ENCODE measurements at regions not wholly inside any gene's neighbourhood (a gene's known extent, or its start where the extent isn't known, plus 50 kb on each side); places are given as distances from the start of the nearest gene placed in this dataset.
"Not testable (repeated sequence)": the region's sequence is repeated elsewhere in the genome, so short reads cannot be mapped to it uniquely, and the experiment has no call there.

DNA sequence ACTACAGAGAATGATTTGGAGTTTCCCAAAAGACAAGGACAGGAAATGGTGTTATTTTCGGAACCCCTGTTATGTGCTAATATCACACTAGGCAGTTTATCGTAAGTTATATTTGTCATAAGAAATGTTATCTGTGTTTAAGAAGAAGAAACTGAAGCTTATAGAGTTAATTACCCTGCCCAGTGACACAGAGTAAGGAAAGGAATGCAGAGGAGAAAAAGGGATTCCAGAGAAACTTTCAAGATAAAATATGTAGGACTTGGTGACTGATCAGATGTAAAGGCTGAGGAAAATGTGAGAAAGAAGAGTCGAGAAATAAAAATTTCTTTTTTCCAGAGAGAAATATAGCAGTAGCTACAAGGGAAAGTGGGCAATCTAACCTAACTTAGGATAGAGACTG, 63.5 kb upstream of the ZNF746 start:
- DNase-seq = no peak

DNA sequence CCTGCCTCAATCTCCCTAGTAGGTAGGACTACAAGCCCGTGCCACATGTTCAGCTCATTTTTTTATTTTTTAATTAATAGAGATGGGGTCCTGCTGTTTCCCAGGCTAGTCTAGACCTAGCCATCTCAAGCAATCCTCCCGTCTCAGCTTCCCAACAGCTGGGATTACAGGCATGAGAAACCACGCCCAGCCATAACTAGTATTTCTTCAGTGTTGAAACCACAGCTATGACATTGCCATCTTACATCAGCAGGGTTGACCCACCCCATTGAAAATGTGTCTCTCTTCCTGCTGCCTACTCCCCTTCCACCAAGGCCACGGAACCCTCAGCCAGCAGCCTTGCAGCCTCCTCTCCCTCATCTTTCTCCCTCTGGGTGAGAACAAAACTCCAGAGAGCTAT, 62.1 kb upstream of the ZNF746 start:
- DNase-seq = no peak

DNA sequence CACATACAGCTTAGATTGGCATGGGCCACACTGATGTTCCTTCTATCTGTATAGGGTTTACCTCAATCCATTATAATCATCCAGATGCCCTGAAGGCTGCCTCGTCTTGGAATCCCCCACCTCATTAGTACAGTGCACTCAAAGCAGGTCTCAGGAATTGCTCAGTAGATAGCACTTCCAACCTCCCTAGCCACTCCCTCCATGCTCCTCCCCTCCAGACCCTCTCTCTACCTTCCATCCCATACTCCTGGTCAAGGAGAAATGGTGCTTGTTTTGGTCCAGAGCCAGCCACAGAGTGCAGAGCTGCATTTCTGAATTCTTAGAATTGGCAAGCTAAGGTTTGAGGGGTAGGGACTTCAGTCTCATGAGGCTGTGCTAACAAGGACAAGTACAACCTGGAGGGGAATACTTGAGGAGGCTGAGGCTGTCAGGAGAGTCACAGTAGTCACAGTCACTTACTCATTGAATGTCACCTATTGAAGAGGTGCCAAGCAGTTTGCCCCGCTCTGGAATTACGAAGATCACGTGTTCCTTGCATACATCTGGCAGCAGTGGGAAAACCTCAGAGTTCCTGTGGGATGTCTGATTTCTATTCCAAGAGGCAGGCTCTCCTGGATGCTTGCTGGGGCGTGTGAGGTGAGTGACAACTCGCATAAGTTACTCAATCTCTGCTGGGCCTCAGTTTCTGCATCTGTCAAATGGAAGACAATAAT, 60.7 kb upstream of the ZNF746 start:
- no peak for DNase-seq

DNA sequence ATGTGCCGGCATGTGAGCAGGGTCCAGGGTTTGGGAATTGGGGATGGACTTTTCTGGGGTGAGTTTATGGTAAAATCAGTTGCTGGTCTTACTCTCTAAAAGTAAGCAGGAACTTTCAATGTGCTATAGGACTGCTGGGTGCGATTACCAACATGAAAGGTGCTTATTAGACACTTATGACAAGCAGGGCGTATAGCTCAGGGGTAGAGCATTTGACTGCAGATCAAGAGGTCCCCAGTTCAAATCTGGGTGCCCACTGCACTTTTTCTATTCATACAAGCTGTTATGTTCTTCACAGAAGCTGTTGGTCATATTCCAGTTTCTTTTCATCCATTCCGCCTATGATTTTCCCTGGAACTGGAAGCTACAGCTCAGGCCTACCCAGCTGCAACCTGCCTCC, 58.9 kb upstream of the ZNF746 start:
- DNase-seq = not testable (repeated sequence)

DNA sequence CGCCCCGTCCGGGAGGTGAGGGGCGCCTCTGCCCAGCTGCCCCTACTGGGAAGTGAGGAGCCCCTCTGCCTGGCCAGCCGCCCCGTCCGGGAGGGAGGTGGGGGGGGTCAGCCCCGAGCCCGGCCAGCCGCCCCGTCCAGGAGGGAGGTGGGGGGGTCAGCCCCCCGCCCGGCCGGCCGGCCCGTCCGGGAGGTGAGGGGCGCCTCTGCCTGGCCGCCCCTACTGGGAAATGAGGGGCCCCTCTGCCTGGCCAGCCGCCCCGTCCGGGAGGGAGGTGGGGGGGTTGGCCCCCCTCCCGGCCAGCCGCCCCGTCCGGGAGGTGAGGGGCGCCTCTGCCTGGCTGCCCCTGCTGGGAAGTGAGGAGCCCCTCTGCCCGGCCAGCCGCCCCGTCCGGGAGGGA, 57.2 kb upstream of the ZNF746 start:
- not testable (repeated sequence) for DNase-seq

DNA sequence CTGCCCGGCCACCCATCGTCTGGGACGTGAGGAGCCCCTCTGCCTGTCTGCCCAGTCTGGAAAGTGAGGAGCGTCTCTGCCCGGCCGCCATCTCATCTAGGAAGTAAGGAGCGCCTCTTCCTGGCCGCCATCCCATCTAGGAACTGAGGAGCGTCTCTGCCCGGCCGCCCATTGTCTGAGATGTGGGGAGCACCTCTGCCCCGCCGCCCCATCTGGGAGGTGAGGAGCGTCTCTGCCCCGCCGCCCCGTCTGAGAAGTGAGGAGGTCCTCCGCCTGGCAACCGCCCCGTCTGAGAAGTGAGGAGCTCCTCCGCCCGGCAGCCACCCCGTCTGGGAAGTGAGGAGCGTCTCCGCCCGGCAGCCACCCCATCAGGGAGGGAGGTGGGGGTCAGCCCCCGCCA, 56.4 kb upstream of the ZNF746 start:
- DNase-seq = not testable (repeated sequence)

DNA sequence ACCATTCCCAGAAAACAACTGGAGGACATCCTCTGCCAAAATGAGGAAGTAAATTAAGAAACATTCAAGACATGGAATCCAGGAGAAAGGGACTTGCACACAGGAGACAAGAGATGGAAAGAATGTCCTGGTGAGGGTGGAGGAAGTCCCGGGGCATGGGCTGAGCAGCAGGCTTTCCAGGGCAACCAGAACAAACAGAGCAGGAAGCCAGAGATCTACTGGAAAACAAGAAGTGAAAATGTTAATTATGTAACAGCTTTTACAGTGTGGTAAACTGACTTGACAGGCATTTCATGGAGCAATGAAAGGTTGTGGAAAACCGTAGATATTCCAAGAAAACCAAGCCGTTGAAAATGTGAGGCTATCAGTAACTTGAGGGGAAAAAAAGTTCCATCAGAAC, 55.2 kb upstream of the ZNF746 start:
- DNase-seq = no peak

All from CD4-positive, alpha-beta T cell treated with Interleukin-4 for 4 hours (primary cell).